ENCODE measurements at regions not wholly inside any gene's neighbourhood (a gene's known extent, or its start where the extent isn't known, plus 50 kb on each side); places are given as distances from the start of the nearest gene placed in this dataset.

DNA sequence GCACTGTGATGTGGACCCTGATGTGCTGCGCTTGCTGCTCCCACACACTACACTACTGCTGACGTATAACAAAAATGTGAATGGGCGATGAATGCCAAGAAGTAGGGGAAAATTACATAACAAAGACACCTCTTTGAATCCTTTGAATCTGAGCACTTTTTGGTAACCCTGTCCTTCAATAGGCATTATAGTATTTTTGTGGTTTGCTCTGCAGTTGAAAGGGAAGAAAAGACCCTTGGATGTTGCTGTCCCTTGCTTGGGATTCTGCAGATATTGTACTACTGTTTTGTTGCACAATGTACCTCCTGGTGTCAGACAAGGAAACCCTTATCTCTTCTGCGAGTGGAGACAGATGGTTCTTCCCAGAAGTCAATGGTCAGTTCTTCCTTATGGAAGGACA, 124.8 kb upstream of the UBE3A start:
- H3K9ac ChIP-seq = no peak overlapping the region
- WGBS, 2 experiments (ENCODE audit: low coverage in 1 of 2, low lambda C conversion rate in 2 of 2, missing lambda C conversion rate in 2 of 2) = 73 to 80% methylated on average over 4 of the region's 4 CpGs
- H3K79me2 ChIP-seq (ENCODE audit: insufficient read depth) = no peaks in the 10 kb centered on the region
- H3K36me3 ChIP-seq (ENCODE audit: low read depth) = no peaks in the 10 kb centered on the region
- TF ChIP-seq EZH2phosphoT487 (IDR thresholded peaks at IDR 0.05; ENCODE audit: insufficient read depth, low read depth) (no peak), EZH2 (IDR thresholded peaks at IDR 0.05; ENCODE audit: insufficient read depth, poor library complexity, severe bottlenecking) (no peak)
- no peaks in the 10 kb centered on the region for H3K9me3 ChIP-seq (ENCODE audit: low read depth)
- H3K27ac ChIP-seq = no peak overlapping the region
- no peak overlapping the region for H3K4me2 ChIP-seq (ENCODE audit: unreplicated experiment)
- H3K4me3 ChIP-seq = no peak overlapping the region
- no peaks in the 10 kb centered on the region for H3K27me3 ChIP-seq (replicated peaks; ENCODE audit: insufficient read depth)
- no peaks in the 10 kb centered on the region for H4K20me1 ChIP-seq (ENCODE audit: insufficient read depth)
- no peaks in the 10 kb centered on the region for H3F3A ChIP-seq (ENCODE audit: insufficient read depth)
- no peak for DNase-seq
- in situ Hi-C loops (cut with MboI) = no loop called here
- H2AFZ ChIP-seq = no peak overlapping the region
- H3K9me2 ChIP-seq (ENCODE audit: insufficient read depth) = no peaks in the 10 kb centered on the region
- peaks cover 3% of the 10 kb centered on the region; the same call in 1 of the 2 replicates for H3K4me1 ChIP-seq (ENCODE audit: insufficient read depth)

DNA sequence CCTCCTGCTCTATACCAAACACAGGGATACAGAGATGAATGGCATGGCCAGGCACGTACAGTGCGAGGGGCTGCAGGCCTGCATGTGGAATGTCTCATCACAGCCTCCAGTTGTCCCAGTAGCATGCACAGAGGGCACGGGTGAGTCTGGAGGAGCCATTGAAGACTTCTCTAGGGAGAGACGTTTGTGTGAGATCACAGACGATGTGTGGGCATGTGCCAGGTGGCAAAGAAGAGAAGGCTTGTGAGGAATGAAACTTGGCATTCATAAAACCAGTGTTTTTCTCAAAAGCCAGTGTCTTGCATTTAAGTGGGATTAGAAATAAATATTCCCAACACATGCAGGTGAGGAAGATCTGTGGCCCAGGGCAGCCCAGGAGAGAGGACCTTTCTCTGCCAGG, 119.1 kb upstream of the UBE3A start:
- WGBS, 2 experiments (ENCODE audit: low coverage in 1 of 2, low lambda C conversion rate in 2 of 2, missing lambda C conversion rate in 2 of 2) = 37 to 41% methylated on average over 5 of the region's 5 CpGs
- no peaks in the 10 kb centered on the region for H3K4me1 ChIP-seq (ENCODE audit: insufficient read depth)
- H3K27me3 ChIP-seq (replicated peaks; ENCODE audit: insufficient read depth) = no peaks in the 10 kb centered on the region
- H3K9ac ChIP-seq = no peak overlapping the region
- no peak for DNase-seq
- TF ChIP-seq EZH2 (IDR thresholded peaks at IDR 0.05; ENCODE audit: insufficient read depth, poor library complexity, severe bottlenecking) (no peak), EZH2phosphoT487 (IDR thresholded peaks at IDR 0.05; ENCODE audit: insufficient read depth, low read depth) (no peak)
- no peak overlapping the region for H3K27ac ChIP-seq
- H3F3A ChIP-seq (ENCODE audit: insufficient read depth) = no peaks in the 10 kb centered on the region
- no peaks in the 10 kb centered on the region for H3K9me3 ChIP-seq (ENCODE audit: low read depth)
- H4K20me1 ChIP-seq (ENCODE audit: insufficient read depth) = no peaks in the 10 kb centered on the region
- H3K4me3 ChIP-seq = no peak overlapping the region
- in situ Hi-C loops (cut with MboI) = no loop called here
- H2AFZ ChIP-seq = no peak overlapping the region
- no peaks in the 10 kb centered on the region for H3K9me2 ChIP-seq (ENCODE audit: insufficient read depth)
- no peaks in the 10 kb centered on the region for H3K36me3 ChIP-seq (ENCODE audit: low read depth)
- H3K4me2 ChIP-seq (ENCODE audit: unreplicated experiment) = no peak overlapping the region
- H3K79me2 ChIP-seq (ENCODE audit: insufficient read depth) = no peaks in the 10 kb centered on the region

DNA sequence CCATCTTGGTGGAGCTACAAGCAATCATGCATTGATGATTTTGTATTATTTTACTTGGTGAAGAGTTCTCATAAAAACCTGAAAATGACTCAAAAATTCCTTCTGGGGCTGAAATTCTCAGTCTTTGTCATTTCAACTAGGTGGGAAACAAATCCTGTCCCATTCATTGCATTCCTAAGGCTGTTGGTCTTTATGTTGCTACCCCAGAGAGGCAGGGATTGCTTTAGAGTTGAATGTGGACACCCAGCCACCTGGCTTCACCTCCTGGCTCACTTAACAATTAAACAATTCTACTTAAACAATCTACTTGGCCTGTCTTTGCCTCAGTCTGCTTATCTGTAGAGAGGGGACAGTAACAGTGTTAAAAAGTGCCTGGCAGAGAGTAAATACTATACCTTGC, 117.3 kb upstream of the UBE3A start:
- no peaks in the 10 kb centered on the region for H3K4me1 ChIP-seq (ENCODE audit: insufficient read depth)
- H3K9me3 ChIP-seq (ENCODE audit: low read depth) = no peaks in the 10 kb centered on the region
- no peaks in the 10 kb centered on the region for H3K36me3 ChIP-seq (ENCODE audit: low read depth)
- no peaks in the 10 kb centered on the region for H3K79me2 ChIP-seq (ENCODE audit: insufficient read depth)
- no peak for TF ChIP-seq EZH2 (IDR thresholded peaks at IDR 0.05; ENCODE audit: insufficient read depth, poor library complexity, severe bottlenecking)
- TF ChIP-seq EZH2phosphoT487 (IDR thresholded peaks at IDR 0.05; ENCODE audit: insufficient read depth, low read depth) = no peak
- H3F3A ChIP-seq (ENCODE audit: insufficient read depth) = no peaks in the 10 kb centered on the region
- H4K20me1 ChIP-seq (ENCODE audit: insufficient read depth) = no peaks in the 10 kb centered on the region
- no peak overlapping the region for H3K9ac ChIP-seq
- H3K9me2 ChIP-seq (ENCODE audit: insufficient read depth) = no peaks in the 10 kb centered on the region
- H2AFZ ChIP-seq = no peak overlapping the region
- in situ Hi-C loops (cut with MboI) = no loop called here
- H3K4me2 ChIP-seq (ENCODE audit: unreplicated experiment) = no peak overlapping the region
- no peak overlapping the region for H3K27ac ChIP-seq
- no peak for DNase-seq
- no peak overlapping the region for H3K4me3 ChIP-seq
- H3K27me3 ChIP-seq (replicated peaks; ENCODE audit: insufficient read depth) = no peaks in the 10 kb centered on the region

DNA sequence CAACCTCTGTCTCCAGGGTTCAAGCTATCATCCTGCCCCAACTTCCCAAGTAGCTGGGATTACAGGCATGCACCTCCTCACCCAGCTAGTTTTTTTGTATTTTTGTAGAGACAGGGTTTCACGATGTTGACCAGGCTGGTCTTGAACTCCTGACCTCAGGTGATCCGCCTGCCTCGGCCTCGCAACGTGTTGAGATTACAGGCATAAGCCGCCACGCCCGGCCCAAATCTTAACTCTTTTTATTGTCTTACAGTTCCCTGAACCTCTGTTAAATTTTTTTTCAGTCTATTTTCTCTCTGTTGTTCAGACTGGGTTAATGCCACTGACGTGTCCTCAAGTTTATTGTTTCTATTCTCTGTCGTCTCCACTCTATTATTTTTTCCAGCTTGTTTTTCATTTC, 115.8 kb upstream of the UBE3A start:
- no peak overlapping the region for H3K27ac ChIP-seq
- H4K20me1 ChIP-seq (ENCODE audit: insufficient read depth) = no peaks in the 10 kb centered on the region
- in situ Hi-C loops (cut with MboI) = no loop called here
- no peaks in the 10 kb centered on the region for H3K27me3 ChIP-seq (replicated peaks; ENCODE audit: insufficient read depth)
- TF ChIP-seq EZH2 (IDR thresholded peaks at IDR 0.05; ENCODE audit: insufficient read depth, poor library complexity, severe bottlenecking) (no peak), EZH2phosphoT487 (IDR thresholded peaks at IDR 0.05; ENCODE audit: insufficient read depth, low read depth) (no peak)
- H2AFZ ChIP-seq = no peak overlapping the region
- no peaks in the 10 kb centered on the region for H3F3A ChIP-seq (ENCODE audit: insufficient read depth)
- H3K9me2 ChIP-seq (ENCODE audit: insufficient read depth) = no peaks in the 10 kb centered on the region
- H3K4me2 ChIP-seq (ENCODE audit: unreplicated experiment) = no peak overlapping the region
- WGBS, 2 experiments (ENCODE audit: low coverage in 1 of 2, low lambda C conversion rate in 2 of 2, missing lambda C conversion rate in 2 of 2) = 11 to 12% methylated on average over 10 of the region's 10 CpGs
- H3K4me3 ChIP-seq = no peak overlapping the region
- no peaks in the 10 kb centered on the region for H3K36me3 ChIP-seq (ENCODE audit: low read depth)
- H3K9me3 ChIP-seq (ENCODE audit: low read depth) = no peaks in the 10 kb centered on the region
- no peaks in the 10 kb centered on the region for H3K79me2 ChIP-seq (ENCODE audit: insufficient read depth)
- no peak overlapping the region for H3K9ac ChIP-seq
- no peak for DNase-seq
- no peaks in the 10 kb centered on the region for H3K4me1 ChIP-seq (ENCODE audit: insufficient read depth)

DNA sequence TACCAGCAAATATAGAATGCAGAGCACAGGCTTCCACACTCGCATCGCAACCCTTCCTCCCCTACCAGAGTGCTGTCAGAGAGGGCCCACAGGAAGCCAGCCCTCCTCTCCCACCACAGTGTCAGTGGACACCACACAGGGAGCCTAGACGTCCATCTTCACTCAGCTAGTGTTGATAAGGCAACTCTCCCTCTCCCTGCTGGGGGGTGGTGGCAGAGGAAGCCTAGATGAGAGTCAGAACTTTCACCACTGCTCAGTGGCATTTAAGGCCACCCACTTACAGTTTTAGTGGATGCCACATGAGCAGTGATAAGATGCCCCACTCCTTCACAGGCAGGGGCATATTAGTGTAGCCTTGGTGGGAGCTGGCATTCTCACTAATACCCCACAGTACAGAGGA, 109.8 kb upstream of the UBE3A start:
- Histone ChIP-seq H3K36me3 (ENCODE audit: low read depth) (no peaks in the 10 kb centered on the region), H3K27me3 (replicated peaks; ENCODE audit: insufficient read depth) (no peaks in the 10 kb centered on the region), H3K9me2 (ENCODE audit: insufficient read depth) (no peaks in the 10 kb centered on the region), H3K27ac (no peak overlapping the region), H3K4me2 (ENCODE audit: unreplicated experiment) (no peak overlapping the region), H3K4me3 (no peak overlapping the region), H3K9ac (no peak overlapping the region), H4K20me1 (ENCODE audit: insufficient read depth) (no peaks in the 10 kb centered on the region), H2AFZ (no peak overlapping the region), H3K4me1 (ENCODE audit: insufficient read depth) (peaks cover 14% of the 10 kb centered on the region), H3K79me2 (ENCODE audit: insufficient read depth) (no peaks in the 10 kb centered on the region), H3F3A (ENCODE audit: insufficient read depth) (peaks cover 9% of the 10 kb centered on the region; the same call in 1 of the 2 replicates), H3K9me3 (ENCODE audit: low read depth) (no peaks in the 10 kb centered on the region)
- in situ Hi-C loops (cut with MboI) = no loop called here
- no peak for DNase-seq
- TF ChIP-seq EZH2 (IDR thresholded peaks at IDR 0.05; ENCODE audit: insufficient read depth, poor library complexity, severe bottlenecking) (no peak), EZH2phosphoT487 (IDR thresholded peaks at IDR 0.05; ENCODE audit: insufficient read depth, low read depth) (no peak)
- WGBS, 2 experiments (ENCODE audit: low coverage in 1 of 2, low lambda C conversion rate in 2 of 2, missing lambda C conversion rate in 2 of 2) = 65 to 68% methylated on average over 3 of the region's 3 CpGs
